Omental fat pad (tissue), 3 donors: ENCODE measurements at regions not wholly inside any gene's neighbourhood (a gene's known extent, or its start where the extent isn't known, plus 50 kb on each side); places are given as distances from the start of the nearest gene placed in this dataset.

Source experiments
- ATAC-seq: fragments of 150-250 bp; one replicate; pipeline ENCODE4 v1.9.1; 2016; ENCODE audit warnings: mild to moderate bottlenecking, moderate library complexity; ENCODE audit not compliant: low FRiP score
- DNase-seq: peaks from one replicate; pipeline ENCODE4 v3.0.0-alpha.2; 2019; ENCODE audit warnings: low spot score
- CTCF ChIP-seq, 3 donors: fragments of 450-650 bp; IDR thresholded peaks; one replicate each; pipeline ENCODE4 v1.5.1; 2016 to 2017; ENCODE audit warnings: antibody characterized with exemption in 3 of 3, mild to moderate bottlenecking in 3 of 3, moderate library complexity in 2 of 3

- DNase-seq: no peak
- TF ChIP-seq CTCF (IDR thresholded peaks at IDR 0.05): no peak
- no peak for ATAC-seq
Observed at GRCh38 chr7:42794673-42795072, 117.2 kb downstream of the C7orf25 start.

GRCh38 chr7:42792841-42793240 is 119.0 kb downstream of the C7orf25 start:
- ATAC-seq: no peak
- no peak for DNase-seq
- no peak for TF ChIP-seq CTCF (IDR thresholded peaks at IDR 0.05)

- ATAC-seq (no peak), DNase-seq (no peak)
- no peak for TF ChIP-seq CTCF (IDR thresholded peaks at IDR 0.05)
Observed at GRCh38 chr7:42790196-42790595, 121.7 kb downstream of the C7orf25 start.

GRCh38 chr7:42774436-42774835 is 137.4 kb downstream of the C7orf25 start:
- no peak for DNase-seq
- no peak for ATAC-seq
- TF ChIP-seq CTCF (IDR thresholded peaks at IDR 0.05): no peak

GRCh38 chr7:42770114-42770513 is 141.8 kb downstream of the C7orf25 start:
- DNase-seq: no peak
- TF ChIP-seq CTCF (IDR thresholded peaks at IDR 0.05): no peak
- ATAC-seq: no peak

- DNase-seq: no peak
- no peak for ATAC-seq
- TF ChIP-seq CTCF (IDR thresholded peaks at IDR 0.05): no peak
Observed at GRCh38 chr7:42768045-42768444, 143.8 kb downstream of the C7orf25 start.

- no peak for TF ChIP-seq CTCF (IDR thresholded peaks at IDR 0.05)
- ATAC-seq: no peak
- no peak for DNase-seq
Observed at GRCh38 chr7:42766782-42767423, 145.0 kb downstream of the C7orf25 start.
